ENCODE measurements at regions not wholly inside any gene's neighbourhood (a gene's known extent, or its start where the extent isn't known, plus 50 kb on each side); places are given as distances from the start of the nearest gene placed in this dataset.

DNA sequence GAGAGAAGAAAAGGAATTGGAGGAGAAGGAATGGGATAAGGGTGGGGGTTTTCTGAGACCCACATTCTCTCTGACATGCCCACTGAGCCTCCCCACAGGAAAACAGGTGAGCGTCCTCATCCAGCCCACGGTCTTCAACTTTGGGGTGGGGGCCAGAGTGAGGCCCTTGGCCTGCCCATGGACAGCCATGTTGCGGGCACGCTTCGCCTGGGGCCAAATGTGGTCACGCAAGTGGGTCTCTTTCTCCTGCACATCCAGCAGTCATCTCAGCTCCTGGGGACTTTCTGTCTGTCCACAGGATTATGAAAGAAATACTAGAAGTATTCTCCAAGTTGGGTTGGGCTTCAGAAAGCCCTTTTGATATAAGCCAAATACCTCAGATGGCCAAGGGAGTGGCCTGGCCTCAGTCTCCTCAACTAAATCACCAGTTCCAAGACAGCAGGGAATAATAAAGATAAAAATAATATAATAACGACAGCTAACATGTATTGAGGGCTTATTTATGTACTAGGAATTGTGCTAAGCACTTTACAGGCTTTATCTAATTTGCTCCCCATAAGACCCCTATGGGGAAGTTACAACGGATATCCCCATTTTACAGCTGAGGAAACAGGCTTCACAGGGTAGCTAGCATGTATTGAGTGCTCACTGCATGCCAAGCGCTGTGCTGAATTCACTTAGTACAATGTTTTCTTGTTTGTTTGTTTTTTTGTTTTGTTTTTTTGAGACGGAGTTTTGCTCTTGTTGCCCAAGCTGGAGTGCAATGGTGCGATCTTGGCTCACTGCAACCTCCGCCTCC lies 57.2 kb upstream of the LBX1 start:
- H3K27ac ChIP-seq: no peak overlapping the region
- no peak for DNase-seq (ENCODE audit: low spot score)
- TF ChIP-seq, protein P1, sequence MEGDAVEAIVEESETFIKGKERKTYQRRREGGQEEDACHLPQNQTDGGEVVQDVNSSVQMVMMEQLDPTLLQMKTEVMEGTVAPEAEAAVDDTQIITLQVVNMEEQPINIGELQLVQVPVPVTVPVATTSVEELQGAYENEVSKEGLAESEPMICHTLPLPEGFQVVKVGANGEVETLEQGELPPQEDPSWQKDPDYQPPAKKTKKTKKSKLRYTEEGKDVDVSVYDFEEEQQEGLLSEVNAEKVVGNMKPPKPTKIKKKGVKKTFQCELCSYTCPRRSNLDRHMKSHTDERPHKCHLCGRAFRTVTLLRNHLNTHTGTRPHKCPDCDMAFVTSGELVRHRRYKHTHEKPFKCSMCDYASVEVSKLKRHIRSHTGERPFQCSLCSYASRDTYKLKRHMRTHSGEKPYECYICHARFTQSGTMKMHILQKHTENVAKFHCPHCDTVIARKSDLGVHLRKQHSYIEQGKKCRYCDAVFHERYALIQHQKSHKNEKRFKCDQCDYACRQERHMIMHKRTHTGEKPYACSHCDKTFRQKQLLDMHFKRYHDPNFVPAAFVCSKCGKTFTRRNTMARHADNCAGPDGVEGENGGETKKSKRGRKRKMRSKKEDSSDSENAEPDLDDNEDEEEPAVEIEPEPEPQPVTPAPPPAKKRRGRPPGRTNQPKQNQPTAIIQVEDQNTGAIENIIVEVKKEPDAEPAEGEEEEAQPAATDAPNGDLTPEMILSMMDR (IDR thresholded peaks at IDR 0.05): no peak
- no peak overlapping the region for H3K4me3 ChIP-seq

DNA sequence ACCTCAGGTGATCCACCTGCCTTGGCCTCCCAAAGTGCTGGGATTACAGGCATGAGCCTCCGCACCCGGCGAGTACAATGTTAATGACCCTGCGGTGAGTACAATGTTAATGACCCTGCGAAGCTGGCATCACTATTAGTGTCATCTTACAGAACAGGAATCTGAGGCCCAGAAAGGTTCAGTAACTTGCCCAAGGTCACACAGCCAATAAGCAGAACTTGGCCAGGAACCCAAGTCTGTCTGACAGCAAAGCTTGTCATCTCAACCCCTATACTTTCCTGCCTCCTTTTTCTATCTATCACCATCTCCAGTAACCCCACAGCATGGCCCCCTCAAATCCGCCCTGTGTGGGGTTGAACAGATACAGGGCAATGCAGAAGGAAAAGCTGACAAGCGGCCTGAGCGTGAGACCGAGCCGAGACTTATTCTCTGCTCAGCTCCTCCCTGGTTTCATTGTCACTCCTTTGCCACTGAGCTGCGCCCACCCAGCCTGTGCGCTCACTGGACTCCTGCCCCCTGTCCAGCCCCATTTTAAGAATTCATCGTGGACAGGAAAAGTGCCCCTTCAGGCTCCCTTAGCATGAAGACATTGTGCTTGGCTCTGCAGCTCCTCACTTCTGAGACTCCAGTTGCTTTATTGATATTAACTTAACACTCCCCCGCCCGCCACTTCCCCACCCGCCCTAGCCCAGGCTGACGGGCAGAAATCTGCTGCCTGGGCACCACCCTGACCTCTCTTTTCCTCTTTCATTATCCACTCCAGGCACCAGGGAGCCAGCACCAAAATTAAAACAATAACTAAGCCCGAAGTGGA lies 58.1 kb upstream of the LBX1 start:
- H3K4me3 ChIP-seq: no peak overlapping the region
- no peak for DNase-seq (ENCODE audit: low spot score)
- TF ChIP-seq, protein P1 (IDR thresholded peaks at IDR 0.05): no peak
- H3K27ac ChIP-seq: no peak overlapping the region

DNA sequence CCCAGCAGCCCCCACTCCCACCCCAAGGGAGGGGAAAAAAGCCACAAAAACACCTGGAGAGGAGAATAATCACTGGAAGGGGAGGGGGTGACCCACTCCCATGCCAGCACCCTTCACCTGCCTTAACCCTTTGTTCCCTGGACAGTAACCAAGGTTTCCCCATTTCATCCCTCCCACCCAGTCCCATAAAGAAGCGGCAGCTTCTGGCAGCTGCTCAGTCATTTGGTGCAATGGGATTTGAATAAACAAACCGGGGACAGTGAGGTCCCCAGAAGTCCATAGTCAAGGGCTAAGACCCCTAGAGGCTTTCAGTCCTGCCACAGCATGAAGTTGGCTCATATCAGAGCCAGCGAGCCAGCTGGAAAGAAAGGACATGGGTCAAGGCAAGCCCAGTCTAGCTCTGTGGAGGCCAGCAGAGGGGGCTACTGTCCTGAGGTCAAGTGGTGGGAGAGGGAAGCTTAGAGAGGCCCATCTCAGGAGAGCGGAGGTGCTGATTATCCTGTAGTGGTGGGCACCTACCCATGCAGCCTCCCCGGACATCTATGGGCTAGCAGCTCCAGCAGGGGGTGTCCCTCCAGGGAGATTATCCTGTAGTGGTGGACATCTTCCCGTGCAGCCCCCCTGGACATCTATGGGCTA lies 58.9 kb upstream of the LBX1 start:
- Histone ChIP-seq H3K4me3 (no peak overlapping the region), H3K27ac (no peak overlapping the region)
- TF ChIP-seq, protein P1 (IDR thresholded peaks at IDR 0.05): no peak
- DNase-seq (ENCODE audit: low spot score): no peak

DNA sequence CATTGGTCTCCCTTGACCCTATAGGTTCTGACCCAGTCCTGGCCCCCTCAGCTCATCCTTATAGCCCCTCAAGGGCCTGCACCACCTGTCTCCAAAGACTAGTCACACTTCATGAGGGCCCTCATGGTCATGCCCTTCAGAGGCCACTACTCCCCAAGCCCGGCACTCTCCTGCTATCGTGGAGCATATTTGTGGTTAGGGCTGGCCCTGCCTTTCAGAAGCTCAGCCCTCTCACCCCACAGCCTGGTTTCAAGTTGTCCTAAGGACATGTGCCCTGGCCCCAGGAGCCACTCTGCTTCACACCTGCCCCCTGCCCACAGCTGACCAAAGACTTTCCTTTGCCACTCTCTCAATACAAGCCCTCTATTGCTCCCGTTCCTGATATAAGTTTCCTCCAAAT lies 60.3 kb upstream of the LBX1 start:
- no peak overlapping the region for H3K4me3 ChIP-seq
- H3K27ac ChIP-seq: no peak overlapping the region
- DNase-seq (ENCODE audit: low spot score): no peak
- TF ChIP-seq, protein P1 (IDR thresholded peaks at IDR 0.05): no peak

DNA sequence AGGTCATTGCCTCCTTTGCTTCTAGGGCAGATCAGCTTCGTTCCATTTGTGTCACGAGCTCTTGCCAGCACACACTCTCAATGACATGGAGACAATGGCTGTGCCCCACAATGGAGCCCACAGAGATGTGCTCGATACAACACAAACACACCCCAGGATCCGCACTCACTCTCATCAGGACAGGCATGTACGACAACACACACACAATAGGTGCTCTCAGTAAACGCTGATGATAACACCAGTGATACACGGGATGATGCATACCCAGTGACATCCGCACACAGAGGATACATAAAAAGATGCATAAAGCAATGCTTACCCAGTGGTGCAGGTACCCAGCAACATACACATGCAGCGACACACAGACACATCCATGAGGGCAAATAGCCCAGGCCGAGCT lies 61.2 kb upstream of the LBX1 start:
- TF ChIP-seq, protein P1 (IDR thresholded peaks at IDR 0.05): no peak
- Histone ChIP-seq H3K4me3 (no peak overlapping the region), H3K27ac (no peak overlapping the region)
- DNase-seq (ENCODE audit: low spot score): no peak

DNA sequence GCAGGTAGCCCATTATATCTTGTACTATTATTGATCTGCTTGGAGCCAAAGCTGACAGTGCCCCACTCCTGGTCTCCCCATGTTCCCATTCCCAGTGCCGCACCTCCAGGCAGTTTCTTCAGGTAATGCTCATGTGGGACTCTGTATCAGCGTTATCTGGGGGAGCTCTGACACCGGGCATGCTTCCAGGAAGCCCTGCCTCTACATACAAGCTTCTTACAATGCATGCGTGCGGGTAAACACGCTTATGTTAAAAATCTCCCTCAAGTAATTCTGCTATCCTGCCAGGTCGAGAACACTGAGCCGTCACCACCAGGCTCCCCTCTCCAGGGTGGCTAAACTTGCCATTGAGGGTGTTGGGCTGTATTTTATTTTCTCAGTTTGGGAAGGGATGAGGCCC lies 61.6 kb upstream of the LBX1 start:
- TF ChIP-seq, protein P1 (IDR thresholded peaks at IDR 0.05): no peak
- DNase-seq (ENCODE audit: low spot score): no peak
- Histone ChIP-seq H3K27ac (no peak overlapping the region), H3K4me3 (no peak overlapping the region)

Measured in coronary artery (tissue), 2 donors.